Stimulated activated CD4-positive, alpha-beta T cell treated with anti-CD3 and anti-CD28 coated beads, Interleukin-4, amount 100 ng/mL, for 24 hours (primary cell): ENCODE measurements at regions not wholly inside any gene's neighbourhood (a gene's known extent, or its start where the extent isn't known, plus 50 kb on each side); places are given as distances from the start of the nearest gene placed in this dataset.

Experiments
- DNase-seq: peaks from one replicate; pipeline ENCODE4 v3.0.0-alpha.2; 2020

- DNase-seq: no peak
Measured at GRCh38 chr14:100659345-100660001, 67.2 kb upstream of the DLK1 start.

DNA sequence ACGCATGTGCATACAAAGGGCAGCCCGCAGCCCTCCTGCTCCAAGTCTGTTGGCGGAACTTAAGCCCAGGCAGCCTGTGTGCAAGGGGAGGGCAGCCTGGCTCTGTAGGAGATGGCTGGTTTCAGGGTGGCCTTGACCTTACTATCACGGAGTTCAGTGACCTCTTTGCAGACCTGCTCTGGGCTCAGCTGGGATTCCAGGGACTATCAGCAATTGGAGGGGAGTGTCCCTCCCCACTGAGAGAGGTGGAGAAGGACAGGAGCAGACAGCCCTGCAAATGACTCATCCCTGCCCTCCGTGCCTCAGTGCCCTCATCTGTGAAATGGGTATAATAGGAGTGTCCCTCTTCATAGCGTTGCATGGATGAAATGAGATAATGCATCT is 66.2 kb upstream of the DLK1 start:
- no peak for DNase-seq

DNA sequence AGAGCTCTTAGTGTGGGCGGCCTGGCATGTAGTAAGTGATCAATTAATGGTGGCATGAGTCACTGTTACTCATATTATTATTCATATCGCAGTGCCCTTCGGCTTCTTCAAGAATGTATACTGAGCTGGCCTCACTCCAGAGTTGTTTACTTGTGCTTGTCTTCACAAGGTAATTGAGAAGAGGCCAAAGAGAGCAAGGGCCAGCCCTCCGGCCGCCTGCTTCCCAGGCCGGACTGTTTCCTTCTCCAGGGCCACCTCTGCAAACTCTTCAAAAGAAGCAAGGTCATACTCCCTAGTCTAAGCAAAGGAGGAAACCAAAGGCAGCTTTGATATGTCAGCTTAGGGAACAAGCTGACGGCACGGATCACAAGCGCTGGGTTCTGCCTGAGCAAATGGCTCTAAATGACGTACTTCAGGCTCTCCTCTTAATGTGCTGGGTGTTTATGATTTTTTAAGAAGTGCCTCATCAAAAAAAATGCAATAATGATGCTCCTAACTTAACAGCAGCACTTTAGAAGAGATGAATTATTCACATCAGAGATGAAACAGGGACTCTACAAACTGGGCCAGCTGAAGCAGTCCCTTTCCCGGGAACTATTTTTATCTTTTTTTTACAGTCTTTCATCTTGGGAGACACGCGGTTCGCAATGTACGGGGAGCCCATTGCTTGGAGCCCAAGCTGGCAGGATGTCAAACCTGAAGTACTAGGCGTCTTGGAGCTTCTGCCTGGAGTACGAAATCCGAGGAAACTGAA is 65.6 kb upstream of the DLK1 start:
- no peak for DNase-seq

GRCh38 chr14:100662879-100663760 is 63.6 kb upstream of the DLK1 start:
- peak; percentile 65 for DNase-seq

GRCh38 chr14:100663761-100664052 is 63.0 kb upstream of the DLK1 start:
- DNase-seq: no peak

- no peak for DNase-seq
Measured at GRCh38 chr14:100664231-100664630, 62.5 kb upstream of the DLK1 start.

DNA sequence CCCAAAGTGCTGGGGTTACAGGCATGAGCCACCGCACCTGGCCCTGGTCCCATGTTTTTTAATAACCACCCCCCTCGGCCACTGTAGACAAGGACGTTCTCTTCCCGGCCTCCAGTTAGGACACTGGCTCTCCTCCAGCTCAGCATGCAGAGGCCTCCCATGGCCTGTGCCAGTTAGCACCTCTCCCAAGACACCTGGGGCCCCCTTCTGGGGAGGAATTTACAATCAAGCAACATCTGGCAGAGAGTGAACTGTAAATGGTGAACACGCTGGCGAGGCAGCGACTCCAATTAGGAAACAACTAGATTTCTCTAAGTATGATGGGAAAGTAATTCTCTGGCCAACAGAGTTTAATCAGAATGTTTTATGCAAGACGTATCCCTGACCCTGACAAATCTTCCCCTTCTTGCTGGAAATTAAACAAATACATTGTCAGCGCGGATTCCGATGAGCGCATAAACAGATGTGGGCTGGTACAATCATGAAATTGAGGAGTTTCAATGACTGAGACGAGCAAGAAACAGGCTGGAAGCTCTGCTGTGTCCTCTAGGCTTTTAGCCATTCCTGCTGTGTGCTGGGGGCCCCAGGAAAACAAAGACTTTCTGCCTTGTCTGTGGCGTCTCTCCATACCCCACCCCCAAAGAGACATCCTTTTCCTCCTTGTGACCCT is 61.7 kb upstream of the DLK1 start:
- DNase-seq: no peak

DNA sequence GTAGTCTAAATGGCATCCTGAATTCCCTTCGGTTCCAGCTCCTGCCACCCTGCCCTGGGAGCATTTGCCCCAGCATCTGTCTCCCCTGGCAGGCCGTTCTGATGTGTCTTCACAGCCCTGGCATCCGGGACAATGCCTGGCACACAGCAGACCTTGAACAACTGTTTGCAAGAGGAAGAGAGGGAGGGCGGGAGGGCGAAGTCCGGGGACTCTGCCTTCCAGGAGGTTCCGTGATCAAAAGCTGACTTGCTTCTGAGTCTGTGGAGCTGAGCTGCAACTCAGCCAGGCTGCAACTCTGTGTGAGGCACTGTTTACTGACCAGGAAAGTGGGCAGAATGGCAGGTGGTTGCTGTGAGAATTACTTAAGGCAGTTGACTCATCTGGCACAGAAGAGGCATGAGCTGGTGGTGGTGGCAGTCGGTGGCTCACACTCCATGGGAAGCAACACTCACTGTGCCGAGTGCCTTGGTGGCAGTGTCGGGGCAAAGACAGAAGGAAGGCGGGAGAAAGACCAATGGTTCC is 61.1 kb upstream of the DLK1 start:
- no peak for DNase-seq

GRCh38 chr14:100666403-100666802 is 60.3 kb upstream of the DLK1 start:
- DNase-seq: no peak

DNA sequence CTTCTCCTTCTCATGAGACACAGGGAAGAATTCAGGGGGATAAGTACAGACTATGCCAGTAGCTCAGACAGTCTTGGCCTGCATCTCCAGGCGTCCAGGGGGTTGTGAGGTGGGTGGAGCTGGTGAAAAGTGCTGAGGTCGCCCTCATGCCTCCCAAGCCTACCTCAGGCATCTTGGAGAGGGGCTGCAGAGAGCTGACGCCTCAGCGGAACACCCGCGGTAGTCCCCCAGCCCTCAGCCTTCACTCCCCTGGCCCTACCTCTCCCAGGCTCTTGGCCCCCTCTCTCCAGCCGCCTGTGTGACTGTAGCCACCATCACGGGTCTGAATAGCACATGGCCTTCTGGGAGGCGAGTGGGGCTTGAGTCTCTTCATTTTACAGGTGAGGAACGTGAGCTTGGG is 59.8 kb upstream of the DLK1 start:
- DNase-seq: no peak

GRCh38 chr14:100667656-100668055 is 59.0 kb upstream of the DLK1 start:
- DNase-seq: no peak

DNA sequence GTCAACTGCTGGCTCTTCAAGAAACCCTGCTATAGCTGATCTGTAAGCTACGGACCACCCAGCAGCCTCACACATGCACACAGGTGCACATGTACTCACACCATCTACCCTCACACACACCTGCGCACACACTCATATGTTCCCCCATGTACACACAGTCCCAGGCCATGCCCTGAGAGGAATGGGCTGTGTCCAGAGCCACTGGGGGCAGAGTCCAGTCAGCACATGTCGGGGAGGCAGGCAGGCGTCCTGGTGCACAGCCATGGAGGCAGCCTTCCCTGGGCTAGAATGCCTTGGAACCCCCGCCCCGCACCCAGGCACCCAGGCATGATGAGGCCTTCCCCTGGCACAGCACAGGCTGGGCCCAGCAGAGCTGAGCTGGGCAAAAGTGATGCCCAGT is 58.3 kb upstream of the DLK1 start:
- DNase-seq: no peak

DNA sequence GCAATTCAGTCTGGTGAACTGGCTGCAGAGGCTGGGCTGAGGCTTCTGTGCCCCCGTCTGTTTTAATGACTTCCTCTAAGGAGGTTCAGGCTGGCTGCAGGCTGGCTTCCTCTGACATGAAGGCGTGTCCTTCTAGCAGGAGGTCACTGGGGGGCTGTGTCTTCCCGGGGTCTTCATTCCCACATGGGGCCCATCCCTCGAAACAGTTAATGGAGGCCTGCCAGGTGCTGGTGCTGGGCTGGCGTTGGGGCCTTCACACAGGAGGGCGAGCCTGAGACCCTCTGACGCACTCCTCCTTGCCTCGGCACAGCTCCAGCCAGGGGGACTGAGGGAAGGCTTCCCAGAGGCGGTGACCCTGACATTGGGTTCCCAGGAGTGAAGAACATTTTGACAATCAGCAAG is 57.7 kb upstream of the DLK1 start:
- DNase-seq: no peak

DNA sequence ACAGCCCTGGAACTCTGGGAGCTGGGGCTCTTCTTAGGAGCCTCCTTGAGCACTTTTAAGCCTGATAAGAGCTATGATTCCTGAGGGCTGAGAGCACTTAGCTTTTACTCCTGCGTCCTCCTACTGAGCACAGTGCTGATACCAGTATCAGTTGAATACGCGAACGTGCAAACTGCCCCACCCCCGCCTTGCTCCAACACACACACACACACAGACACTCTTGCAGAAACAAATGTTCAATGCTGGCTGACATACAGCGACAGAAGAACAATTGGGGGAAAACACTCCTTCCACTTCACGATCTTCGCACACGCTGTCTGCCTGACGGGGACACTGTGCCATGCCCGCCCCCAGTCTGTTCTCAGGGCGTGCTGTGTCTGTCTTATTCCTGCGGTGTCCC is 57.2 kb upstream of the DLK1 start:
- DNase-seq: no peak

GRCh38 chr14:100670017-100670752 is 56.5 kb upstream of the DLK1 start:
- DNase-seq: no peak

DNA sequence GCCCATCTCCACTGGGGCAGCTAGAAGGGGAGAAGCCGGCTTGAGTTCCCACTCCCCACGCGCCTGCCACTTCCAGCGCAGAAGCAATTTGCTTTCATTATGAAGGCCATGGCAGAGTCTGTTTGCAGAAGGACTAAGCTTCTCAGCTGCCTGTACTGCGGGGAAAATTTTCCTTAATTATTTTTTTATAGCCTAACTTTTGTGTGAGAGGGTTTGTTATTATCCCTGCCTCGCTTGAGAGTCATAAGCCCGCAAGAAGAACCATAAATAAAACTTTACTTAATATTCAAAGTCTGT is 56.0 kb upstream of the DLK1 start:
- no peak for DNase-seq

- DNase-seq: no peak
Measured at GRCh38 chr14:100671386-100671901, 55.2 kb upstream of the DLK1 start.

DNA sequence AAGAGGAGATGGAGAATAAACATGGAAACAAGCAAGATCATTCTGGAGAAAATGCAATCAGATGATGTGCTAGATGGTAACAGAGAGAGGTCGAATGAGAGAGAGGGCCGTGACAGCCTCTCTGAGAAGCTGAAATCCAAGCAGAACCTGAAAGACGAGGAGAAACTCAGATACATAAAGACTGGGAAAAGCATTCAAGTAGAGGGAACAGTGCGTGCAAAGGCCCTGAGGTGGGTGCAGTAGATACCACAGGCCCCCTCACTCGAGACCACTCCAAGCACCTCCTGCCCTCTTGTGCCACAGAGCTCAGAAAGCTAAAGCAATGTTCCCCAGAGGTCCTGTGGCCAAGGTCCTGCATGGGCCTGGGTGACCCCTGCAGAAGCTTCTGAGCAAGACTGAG is 54.8 kb upstream of the DLK1 start:
- DNase-seq: no peak

DNA sequence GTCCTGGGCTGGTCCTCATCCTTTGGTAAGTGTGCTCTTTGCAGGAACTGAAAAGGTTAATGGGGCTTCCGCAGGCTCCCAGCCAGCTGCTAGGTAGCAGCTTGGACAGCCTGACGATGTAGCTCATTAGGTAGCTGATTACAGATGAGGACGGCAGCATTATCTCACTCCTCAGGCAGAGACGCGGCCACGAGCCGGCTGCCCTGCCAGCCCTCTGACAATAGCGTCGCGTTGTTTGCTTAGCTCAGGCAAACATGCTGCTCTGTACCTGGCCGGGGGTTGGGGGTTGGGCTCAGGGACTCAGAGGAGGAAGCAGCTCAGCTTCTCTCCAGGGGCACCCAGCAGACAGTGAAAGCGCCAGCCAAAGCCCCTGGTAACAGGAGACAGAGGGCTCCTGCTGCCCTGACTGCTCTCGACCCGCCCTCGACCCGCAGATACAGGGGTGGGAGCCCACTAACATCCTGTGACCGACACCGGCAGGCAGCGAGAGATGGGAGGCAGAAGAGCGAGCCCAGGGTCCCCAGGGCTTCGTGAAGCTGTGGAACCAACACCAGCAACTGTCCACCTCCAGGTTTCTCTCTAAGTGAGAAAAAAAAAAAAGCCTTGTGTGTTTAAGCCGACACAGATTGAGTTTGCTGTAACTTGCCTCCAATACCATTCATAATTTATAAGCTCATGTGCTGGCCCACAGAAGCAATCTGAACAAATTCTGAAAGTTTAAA is 53.4 kb upstream of the DLK1 start:
- DNase-seq: no peak

DNA sequence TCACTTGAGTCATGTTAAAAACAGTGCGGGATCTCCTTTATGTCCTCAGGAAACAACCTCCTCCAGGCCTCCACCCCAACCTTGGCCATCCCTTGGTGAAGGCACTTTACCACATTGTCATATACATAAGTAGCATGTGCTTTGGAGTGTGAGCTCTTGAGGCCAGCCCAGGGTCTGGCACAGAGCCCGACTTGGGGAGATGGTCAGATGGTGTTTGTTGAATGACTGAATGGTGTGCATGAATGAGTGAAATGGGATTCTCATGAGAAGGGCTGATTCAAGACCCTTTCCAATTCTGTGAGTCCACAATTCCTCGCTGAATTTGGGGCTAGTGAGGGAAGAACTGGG is 52.9 kb upstream of the DLK1 start:
- DNase-seq: no peak

- no peak for DNase-seq
Measured at GRCh38 chr14:100674428-100674827, 52.3 kb upstream of the DLK1 start.
